Epithelial cell of esophagus (primary cell): ENCODE measurements at regions not wholly inside any gene's neighbourhood (a gene's known extent, or its start where the extent isn't known, plus 50 kb on each side); places are given as distances from the start of the nearest gene placed in this dataset.

Experiments used
- DNase-seq: peaks from one replicate; pipeline ENCODE4 v3.0.0; 2010; ENCODE audit warnings: low read depth
- H3K4me3 ChIP-seq: 2 replicates; pipeline ENCODE4 v1.5.1; 2011; ENCODE audit warnings: mild to moderate bottlenecking, low read length, control low read depth
- TF ChIP-seq, protein P1 (sequence below): IDR thresholded peaks from 2 replicates; pipeline ENCODE4 v1.5.1; 2011; ENCODE audit warnings: low read depth, mild to moderate bottlenecking, low read length, control low read depth, inconsistent platforms; ENCODE audit not compliant: insufficient read depth; ENCODE audit errors: missing control alignments

DNA sequence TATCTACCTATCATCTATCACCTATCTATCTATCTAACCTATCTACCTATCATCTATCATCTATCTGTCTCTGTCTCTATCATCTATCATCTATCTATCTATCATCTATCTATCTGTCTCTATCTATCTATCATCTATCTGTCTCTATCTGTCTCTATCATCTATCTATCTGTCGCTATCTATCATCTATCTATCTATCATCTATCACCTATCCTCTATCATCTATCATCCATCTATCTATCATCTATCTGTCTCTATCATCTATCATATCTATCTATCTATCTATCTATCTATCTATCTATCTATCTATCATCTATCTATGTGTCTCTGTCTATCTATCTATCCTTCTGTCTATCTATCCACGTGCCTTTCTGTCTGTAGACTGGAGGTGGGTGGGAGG lies 59.5 kb upstream of the FAM20C start:
- TF ChIP-seq, protein P1, sequence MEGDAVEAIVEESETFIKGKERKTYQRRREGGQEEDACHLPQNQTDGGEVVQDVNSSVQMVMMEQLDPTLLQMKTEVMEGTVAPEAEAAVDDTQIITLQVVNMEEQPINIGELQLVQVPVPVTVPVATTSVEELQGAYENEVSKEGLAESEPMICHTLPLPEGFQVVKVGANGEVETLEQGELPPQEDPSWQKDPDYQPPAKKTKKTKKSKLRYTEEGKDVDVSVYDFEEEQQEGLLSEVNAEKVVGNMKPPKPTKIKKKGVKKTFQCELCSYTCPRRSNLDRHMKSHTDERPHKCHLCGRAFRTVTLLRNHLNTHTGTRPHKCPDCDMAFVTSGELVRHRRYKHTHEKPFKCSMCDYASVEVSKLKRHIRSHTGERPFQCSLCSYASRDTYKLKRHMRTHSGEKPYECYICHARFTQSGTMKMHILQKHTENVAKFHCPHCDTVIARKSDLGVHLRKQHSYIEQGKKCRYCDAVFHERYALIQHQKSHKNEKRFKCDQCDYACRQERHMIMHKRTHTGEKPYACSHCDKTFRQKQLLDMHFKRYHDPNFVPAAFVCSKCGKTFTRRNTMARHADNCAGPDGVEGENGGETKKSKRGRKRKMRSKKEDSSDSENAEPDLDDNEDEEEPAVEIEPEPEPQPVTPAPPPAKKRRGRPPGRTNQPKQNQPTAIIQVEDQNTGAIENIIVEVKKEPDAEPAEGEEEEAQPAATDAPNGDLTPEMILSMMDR = no peak
- no peak for DNase-seq
- no peak overlapping the region for H3K4me3 ChIP-seq

DNA sequence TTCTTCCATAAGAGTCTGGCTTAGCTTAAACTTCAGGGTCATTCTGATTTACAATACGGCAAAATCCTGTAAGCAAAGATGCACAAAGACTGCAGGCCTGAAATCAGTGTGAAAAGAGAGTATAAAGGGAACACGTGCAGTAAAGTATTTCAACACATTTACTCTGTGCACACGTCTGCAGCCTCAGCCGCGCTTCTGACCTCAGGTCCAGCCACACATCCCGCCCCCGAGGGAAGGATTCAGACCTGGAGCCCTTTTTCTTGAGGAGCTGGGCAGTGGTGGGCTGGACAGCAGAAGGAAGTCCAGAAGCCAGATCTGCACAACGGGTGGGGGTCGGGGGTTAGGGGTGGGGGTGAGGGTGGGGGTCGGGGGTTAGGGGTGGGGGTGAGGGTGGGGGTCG lies 58.9 kb upstream of the FAM20C start:
- TF ChIP-seq, protein P1 = no peak
- DNase-seq = no peak

DNA sequence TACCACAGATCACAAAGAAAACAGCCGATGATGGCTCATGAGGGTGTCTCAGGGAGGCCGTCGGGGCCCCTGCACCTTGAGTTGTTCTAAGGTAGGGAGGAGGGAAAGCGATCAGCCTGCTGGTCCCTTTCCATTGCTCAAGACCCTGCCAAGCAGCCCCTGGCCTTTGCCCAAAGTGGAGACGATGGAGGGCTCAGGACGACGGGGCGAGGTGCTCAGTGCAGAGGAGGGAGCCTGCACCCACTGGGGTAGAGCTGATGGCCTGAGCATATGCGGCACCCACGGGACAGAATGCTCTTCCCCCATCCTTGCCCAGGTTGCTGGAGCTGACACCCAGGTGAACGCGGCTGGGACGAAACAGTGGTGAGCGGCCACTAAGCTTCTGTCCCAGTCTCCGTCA lies 58.3 kb upstream of the FAM20C start:
- TF ChIP-seq, protein P1 = no peak
- no peak overlapping the region for H3K4me3 ChIP-seq
- no peak for DNase-seq

More for the DNA sequence above, 58.9 kb upstream of the FAM20C start:
- H3K4me3 ChIP-seq = no peak overlapping the region

DNA sequence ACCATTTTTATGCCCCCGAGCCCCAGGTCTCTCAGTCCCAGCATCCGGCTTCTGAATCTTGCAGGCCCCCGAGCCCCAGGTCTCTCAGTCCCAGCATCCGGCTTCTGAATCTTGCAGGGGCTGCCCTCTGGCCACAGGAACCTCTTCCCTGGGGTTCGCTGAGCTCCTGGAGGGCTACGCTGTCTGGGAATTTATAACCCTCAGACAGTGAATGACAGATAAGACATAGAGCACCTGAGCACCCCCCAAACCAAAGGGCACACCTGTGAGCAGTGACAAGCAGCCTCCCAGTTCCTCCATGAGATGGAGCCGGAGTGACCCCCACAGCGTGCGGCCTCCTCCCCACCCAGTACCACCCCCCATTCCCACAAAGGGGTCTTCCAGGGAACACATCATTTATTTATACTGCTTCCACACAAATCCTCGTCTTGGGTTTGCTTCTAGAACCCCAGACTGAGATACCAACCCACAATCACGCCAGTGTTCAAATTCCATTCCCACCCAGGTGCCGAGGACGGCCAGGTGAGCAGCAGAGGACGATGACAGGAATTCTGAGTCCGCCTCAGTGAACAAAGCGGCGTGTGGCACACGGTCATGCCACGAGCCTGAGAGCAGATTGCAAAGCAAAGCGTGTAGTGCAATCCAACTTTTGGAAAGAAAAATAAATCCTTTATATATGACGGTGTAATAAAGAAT lies 57.7 kb upstream of the FAM20C start:
- TF ChIP-seq, protein P1 = no peak
- no peak overlapping the region for H3K4me3 ChIP-seq
- DNase-seq = no peak

DNA sequence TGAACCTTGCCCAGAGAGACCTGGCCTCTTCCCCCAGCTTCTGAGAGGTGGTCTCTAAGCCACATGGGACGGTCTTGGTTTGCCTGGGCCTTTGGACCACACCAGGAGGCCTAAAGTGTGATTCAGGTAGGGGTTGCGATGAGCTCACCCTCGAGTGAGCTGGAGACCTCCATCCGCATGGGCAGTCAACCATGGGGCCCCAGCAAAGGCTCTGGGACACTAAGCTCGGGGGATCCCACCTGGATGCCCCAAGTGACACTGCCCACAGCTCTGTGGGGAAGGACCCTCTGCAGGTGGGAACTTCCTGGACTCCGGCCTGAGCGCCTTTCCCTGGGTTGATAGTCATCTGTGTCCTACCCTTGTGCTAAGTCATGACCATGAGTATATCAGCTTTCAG lies 57.1 kb upstream of the FAM20C start:
- TF ChIP-seq, protein P1 = no peak
- DNase-seq = no peak
- no peak overlapping the region for H3K4me3 ChIP-seq

DNA sequence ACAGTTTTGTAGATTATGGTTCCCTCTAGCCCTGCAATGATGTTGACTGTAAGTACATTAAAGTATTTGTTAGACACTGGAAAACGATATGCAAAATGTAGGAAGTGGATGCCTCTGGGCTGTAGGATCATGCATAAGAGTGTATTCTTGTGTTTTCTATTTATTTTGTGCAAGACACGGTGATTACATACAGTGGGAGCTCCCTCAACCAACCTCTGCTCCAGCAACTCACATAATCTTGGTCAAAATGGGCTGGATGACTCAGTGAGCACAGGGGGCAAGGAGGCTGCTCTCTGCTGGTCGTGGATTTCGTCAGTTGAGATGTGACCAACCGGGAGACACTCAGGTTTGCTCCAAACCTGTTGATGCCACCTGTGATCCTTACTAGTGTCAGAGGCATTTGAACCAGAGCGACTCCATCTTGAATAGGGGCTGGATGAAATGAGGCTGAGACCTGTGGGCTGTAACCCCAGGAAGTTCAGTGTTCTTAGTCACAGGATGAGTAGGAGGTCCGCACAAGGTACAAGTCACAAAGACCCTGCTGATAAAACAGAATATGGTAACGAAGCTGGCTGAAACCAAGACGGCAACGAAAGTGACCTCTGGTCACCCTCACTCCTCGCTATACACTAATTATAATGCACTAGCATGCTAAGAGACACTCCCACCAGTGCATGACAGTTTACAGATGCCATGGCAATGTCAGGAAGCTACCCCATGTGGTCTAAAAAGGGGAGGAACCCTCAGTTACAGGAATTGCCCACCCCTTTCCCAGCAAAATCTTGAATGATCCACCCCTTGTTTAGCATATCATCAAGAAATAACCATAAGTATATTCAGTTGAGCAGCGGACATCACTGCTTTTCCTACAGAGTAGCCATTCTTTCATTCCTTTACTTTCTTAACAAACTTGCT lies 56.4 kb upstream of the FAM20C start:
- TF ChIP-seq, protein P1 = no peak
- DNase-seq = no peak
- no peak overlapping the region for H3K4me3 ChIP-seq
